HepG2 (cell line): ENCODE measurements at regions not wholly inside any gene's neighbourhood (a gene's known extent, or its start where the extent isn't known, plus 50 kb on each side); places are given as distances from the start of the nearest gene placed in this dataset.

Experiments used
- ATAC-seq: fragments of 200-7000 bp; cut with Tn5 transposase; 3 replicates; pipeline ENCODE4 v1.9.1; 2020; ENCODE audit warnings: mild to moderate bottlenecking, moderate library complexity
- BruUV-seq: library from RNA; stranded (reverse); fragments of 400-500 nt; replicated peaks from 2 replicates; lab custom pipeline; 2021; lab: Mats Ljungman, UMichigan
- CTCF ChIA-PET: fragments of 300-600 bp; formaldehyde crosslinking; extraction: SDS; loops from one replicate; lab custom pipeline; 2021; ENCODE audit warnings: low total read pairs, inconsistent platforms, low intra/inter-chr PET ratio; lab: Yijun Ruan, JAX
- POLR2A ChIA-PET: fragments of 350-600 bp; sonication (Branson Sonifier 250); formaldehyde crosslinking; loops from one replicate; lab custom pipeline; 2020; ENCODE audit warnings: antibody characterized with exemption, inconsistent platforms; lab: Yijun Ruan, JAX
- DNase-seq: peaks from one replicate; pipeline ENCODE4 v3.0.0-alpha.2; 2015; ENCODE audit warnings: low spot score
- FAIRE-seq: peaks from 3 replicates; lab custom pipeline; 2011; peaks lifted over from hg19 to GRCh38; lab: Jason Lieb, UNC
- H2AFZ ChIP-seq: one replicate; pipeline ENCODE4 v1.6.1; 2011; ENCODE audit warnings: low read length, inconsistent platforms
- H3K27ac ChIP-seq: fragments of 300-600 bp; 3 replicates; pipeline ENCODE4 v1.8.0; 2011; ENCODE audit warnings: mixed run types, mild to moderate bottlenecking, mixed read lengths, low read length, inconsistent platforms; ENCODE audit not compliant: insufficient read depth; ENCODE audit errors: extremely low read length
- H3K27me3 ChIP-seq, 2 experiments: fragments of 200-600 bp in 1 of 2; 2 replicates in 1 of 2; 3 replicates in 1 of 2; pipeline versions ENCODE4 v1.6.0 to v1.8.0; 2011; ENCODE audit warnings: low read length in 2 of 2, mild to moderate bottlenecking in 2 of 2, moderate library complexity in 2 of 2, inconsistent platforms in 1 of 2; ENCODE audit not compliant: insufficient read depth in 2 of 2, control insufficient read depth in 1 of 2
- H3K36me3 ChIP-seq, 2 experiments: fragments of 200-600 bp in 1 of 2; replicated peaks in 1 of 2; 2 replicates in 1 of 2; 3 replicates in 1 of 2; pipeline versions ENCODE4 v1.5.1 to v1.8.0; 2011; ENCODE audit warnings: low read length in 2 of 2, inconsistent platforms in 1 of 2; ENCODE audit not compliant: insufficient read depth in 2 of 2, control insufficient read depth in 1 of 2
- H3K4me1 ChIP-seq: 2 replicates; pipeline ENCODE4 v1.5.1; 2012; ENCODE audit warnings: low read length, inconsistent platforms; ENCODE audit not compliant: insufficient read depth
- H3K4me2 ChIP-seq: 2 replicates; pipeline ENCODE4 v1.6.0; 2011; ENCODE audit warnings: low read depth, low read length, inconsistent platforms
- H3K4me3 ChIP-seq, 3 experiments: fragments of 200-600 bp in 1 of 3; sonication (generic), shearing (Covaris generic) in 1 of 3; replicated peaks in 1 of 3; 2 replicates each; pipeline ENCODE4 v1.5.1; 2011 to 2016; ENCODE audit warnings: low read length in 3 of 3, inconsistent platforms in 2 of 3, low read depth in 2 of 3, mild to moderate bottlenecking in 2 of 3, control low read depth in 1 of 3, mixed read lengths in 1 of 3; ENCODE audit not compliant: insufficient read depth in 1 of 3
- H3K79me2 ChIP-seq: one replicate; pipeline ENCODE4 v1.6.1; 2011; ENCODE audit warnings: low read length, inconsistent platforms; ENCODE audit not compliant: insufficient read depth
- H3K9ac ChIP-seq: 2 replicates; pipeline ENCODE4 v1.6.0; 2011; ENCODE audit warnings: mild to moderate bottlenecking, low read depth, low read length, inconsistent platforms; ENCODE audit not compliant: insufficient read depth
- H3K9me3 ChIP-seq: 2 replicates; pipeline ENCODE4 v1.5.1; 2012; ENCODE audit warnings: mild to moderate bottlenecking, low read length
- H4K20me1 ChIP-seq: 2 replicates; pipeline ENCODE4 v1.6.0; 2011; ENCODE audit warnings: inconsistent platforms, mild to moderate bottlenecking, low read length, moderate library complexity; ENCODE audit not compliant: insufficient read depth
- GRHL1 ChIP-seq: sonication (generic); formaldehyde crosslinking; conservative IDR thresholded peaks from 2 replicates; pipeline ENCODE4 v1.8.0; 2022; ENCODE audit warnings: missing genetic modification reagents
- NR1H2 ChIP-seq: sonication (generic); formaldehyde crosslinking; IDR thresholded peaks from 2 replicates; pipeline ENCODE4 v1.8.1; 2022; ENCODE audit warnings: low read depth, missing genetic modification reagents, borderline replicate concordance
- PLSCR1 ChIP-seq: sonication (generic); formaldehyde crosslinking; IDR thresholded peaks from 2 replicates; pipeline ENCODE4 v1.5.0; 2020; ENCODE audit warnings: missing genetic modification reagents, mild to moderate bottlenecking, borderline replicate concordance
- POGK ChIP-seq: sonication (generic); formaldehyde crosslinking; conservative IDR thresholded peaks from 2 replicates; pipeline ENCODE4 v1.8.0; 2022; ENCODE audit warnings: mild to moderate bottlenecking, moderate library complexity, missing genetic modification reagents
- SP2 ChIP-seq: sonication (generic); formaldehyde crosslinking; IDR thresholded peaks from 2 replicates; pipeline ENCODE4 v1.5.1; 2020; ENCODE audit warnings: mild to moderate bottlenecking, missing genetic modification reagents
- ZNF264 ChIP-seq: sonication (generic); formaldehyde crosslinking; IDR thresholded peaks from 2 replicates; pipeline ENCODE4 v1.4.0; 2020; ENCODE audit warnings: missing genetic modification reagents
- ZNF274 ChIP-seq: sonication (generic); formaldehyde crosslinking; IDR thresholded peaks from 2 replicates; pipeline ENCODE4 v1.5.1; 2020; ENCODE audit warnings: mild to moderate bottlenecking, missing genetic modification reagents
- ZNF550 ChIP-seq: sonication (generic); formaldehyde crosslinking; IDR thresholded peaks from 2 replicates; pipeline ENCODE4 v1.4.0; 2020; ENCODE audit warnings: mild to moderate bottlenecking, missing genetic modification reagents, borderline replicate concordance
- ZNF597 ChIP-seq: sonication (generic); formaldehyde crosslinking; IDR thresholded peaks from 2 replicates; pipeline ENCODE4 v1.5.0; 2020; ENCODE audit warnings: missing genetic modification reagents
- ZNF619 ChIP-seq: sonication (generic); formaldehyde crosslinking; IDR thresholded peaks from 2 replicates; pipeline ENCODE4 v1.4.0; 2020; ENCODE audit warnings: mild to moderate bottlenecking, missing genetic modification reagents
- WGBS: methylation state at CpG from one replicate; pipeline ENCODE4 v1.1.6; 2017; ENCODE audit warnings: low lambda C conversion rate; 5-methylcytosine and 5-hydroxymethylcytosine counted together
- in situ Hi-C: cut with HindIII; loops from 2 replicates; pipeline ENCODE4 v1.10.0; 2017; ENCODE audit warnings: low pct_unique_long_range_greater_than_20kb; ENCODE audit not compliant: extremely low pct_ligation_motif_present
- intact Hi-C: fragments of 100-400 bp; cut with micrococcal nuclease; formaldehyde crosslinking; loops from one replicate; pipeline ENCODE4 v1.10.0; 2022; ENCODE audit not compliant: unreplicated experiment

GRCh38 chr13:33677215-33677614 lies 140.7 kb upstream of the RFC3 start (continued):
- TF ChIP-seq POGK (CRISPR knock-in tag) (no peak), ZNF274 (no peak)

GRCh38 chr13:33678084-33678483 lies 139.9 kb upstream of the RFC3 start:
- FAIRE-seq (no peak), ATAC-seq (no peak), DNase-seq (no peak)
- no peaks in the 10 kb centered on the region; a peak in 2 of 5 replicates for H3K27me3 ChIP-seq
- peaks cover 39% of the 10 kb centered on the region for H3K79me2 ChIP-seq
- no TSS peak for BruUV-seq
- H3K4me3 ChIP-seq = no peak overlapping the region
- no peaks in the 10 kb centered on the region for H3K36me3 ChIP-seq
- H3K4me1 ChIP-seq = peaks cover 86% of the 10 kb centered on the region
- no peak overlapping the region for H3K4me2 ChIP-seq
- intact Hi-C loops (no loop called here), in situ Hi-C loops (loop anchor here (5.0 kb wide), 1 partner anchor 36 kb away; no protein-coding TSS in a partner anchor)
- peak overlapping the region; percentile 84; the same call in 1 of the 2 replicates for H3K9ac ChIP-seq
- H2AFZ ChIP-seq = no peak overlapping the region
- 95% methylated on average over 9 of the region's 9 CpGs for WGBS
- no peaks in the 10 kb centered on the region for H3K9me3 ChIP-seq
- POLR2A ChIA-PET = interaction anchor here (1.2 to 8.6 kb wide), 4 partner anchors 15 to 131 kb away, joined by 3 to 127 read pairs (median 14); no protein-coding TSS in a partner anchor
- no peaks in the 10 kb centered on the region for H4K20me1 ChIP-seq
- H3K27ac ChIP-seq = peak overlapping the region; percentile 99
- TF ChIP-seq PLSCR1 (CRISPR knock-in tag) = no peak
- no peak for TF ChIP-seq ZNF264 (CRISPR knock-in tag)
- TF ChIP-seq ZNF597 (CRISPR knock-in tag) = no peak
- no peak for TF ChIP-seq ZNF550
- TF ChIP-seq NR1H2 (CRISPR knock-in tag) = no peak
- TF ChIP-seq GRHL1 (CRISPR knock-in tag) = no peak
- TF ChIP-seq ZNF619 (CRISPR knock-in tag) = no peak
- no peak for TF ChIP-seq SP2
- CTCF ChIA-PET = no interaction called here
